GM10266 (cell line): ENCODE measurements at regions not wholly inside any gene's neighbourhood (a gene's known extent, or its start where the extent isn't known, plus 50 kb on each side); places are given as distances from the start of the nearest gene placed in this dataset.

Experiments
- DNase-seq: peaks from one replicate; pipeline ENCODE4 v3.0.0; 2012; ENCODE audit errors: extremely low spot score
- CTCF ChIP-seq: IDR thresholded peaks from 2 replicates; pipeline ENCODE4 v1.5.1; 2012; ENCODE audit warnings: mild to moderate bottlenecking, low read depth; ENCODE audit not compliant: control insufficient read depth, insufficient read depth; ENCODE audit errors: missing control alignments

DNA sequence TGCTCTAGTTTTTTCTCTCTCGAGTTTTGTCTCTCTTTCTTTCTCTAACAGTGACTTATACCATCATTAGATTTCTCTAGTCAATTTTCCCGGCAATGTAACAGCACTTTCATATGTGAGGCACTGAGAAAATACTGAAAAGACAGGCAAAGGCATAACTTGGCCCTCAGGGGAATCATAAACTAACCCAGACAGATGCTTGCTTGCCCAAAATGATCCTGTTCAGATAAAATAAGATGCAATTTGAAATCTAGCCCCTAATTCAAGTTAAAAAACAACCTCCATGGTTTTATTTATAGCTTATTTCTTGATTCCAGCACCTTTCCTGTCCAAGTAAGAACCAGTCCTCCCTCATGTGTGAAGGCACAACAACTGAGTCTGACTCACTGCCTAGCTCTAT lies 294.6 kb downstream of the GAS1 start:
- TF ChIP-seq CTCF, result no peak
- no peak for DNase-seq

- no peak for DNase-seq
- TF ChIP-seq CTCF, result no peak
Observed at GRCh38 chr9:86649913-86650312, 295.7 kb upstream of the TUT7 start.

DNA sequence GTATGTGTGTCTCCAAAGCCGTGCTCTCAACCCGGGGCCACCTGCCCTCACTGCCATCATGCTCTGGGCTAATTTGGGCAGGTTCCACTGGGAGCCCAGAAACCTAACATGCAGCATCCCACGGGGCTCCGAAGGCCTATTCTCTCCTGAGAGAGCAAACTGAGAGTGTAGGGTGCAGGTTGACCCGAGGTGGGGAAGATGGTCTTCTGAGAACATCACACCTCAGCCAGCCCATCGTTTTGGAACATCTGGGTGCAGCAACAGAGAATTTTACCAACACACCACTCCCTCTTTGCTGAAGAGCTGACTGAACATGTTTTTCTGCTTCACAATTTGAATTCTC lies 294.6 kb upstream of the TUT7 start:
- no peak for TF ChIP-seq CTCF
- DNase-seq, result no peak

DNA sequence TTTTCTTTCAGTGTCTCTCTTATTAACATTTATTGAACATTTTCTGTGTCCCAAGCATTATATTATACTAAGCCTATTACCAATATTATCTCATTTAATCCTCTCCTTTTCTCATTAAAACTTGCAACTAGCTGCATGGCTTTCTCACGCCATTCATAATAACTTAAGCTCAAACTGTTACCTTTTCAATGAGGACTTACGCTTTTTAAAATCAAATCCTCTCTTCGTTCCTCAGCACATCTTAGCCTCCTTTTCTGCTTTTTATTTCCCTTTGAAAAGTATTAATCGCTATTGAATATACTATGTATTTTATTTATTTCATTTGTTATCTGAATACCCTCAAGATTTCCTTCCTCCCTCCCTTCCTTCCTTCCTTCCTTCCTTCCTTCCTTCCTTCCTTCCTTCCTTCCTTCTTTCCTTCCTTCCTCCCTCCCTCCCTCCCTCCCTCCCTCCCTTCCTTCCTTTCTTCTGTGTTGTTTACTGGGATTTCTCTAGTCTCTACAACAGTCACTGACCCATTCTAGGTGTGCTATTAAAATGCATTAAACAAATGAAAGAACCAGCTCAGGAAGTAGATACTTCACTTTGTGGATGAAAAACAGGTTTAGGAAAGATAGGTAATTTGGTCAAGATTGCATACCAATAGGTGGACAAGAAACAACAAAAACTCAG lies 294.1 kb upstream of the TUT7 start:
- no peak for TF ChIP-seq CTCF
- DNase-seq, result no peak

- DNase-seq, result no peak
- no peak for TF ChIP-seq CTCF
Observed at GRCh38 chr9:86645303-86645702, 291.1 kb upstream of the TUT7 start.

DNA sequence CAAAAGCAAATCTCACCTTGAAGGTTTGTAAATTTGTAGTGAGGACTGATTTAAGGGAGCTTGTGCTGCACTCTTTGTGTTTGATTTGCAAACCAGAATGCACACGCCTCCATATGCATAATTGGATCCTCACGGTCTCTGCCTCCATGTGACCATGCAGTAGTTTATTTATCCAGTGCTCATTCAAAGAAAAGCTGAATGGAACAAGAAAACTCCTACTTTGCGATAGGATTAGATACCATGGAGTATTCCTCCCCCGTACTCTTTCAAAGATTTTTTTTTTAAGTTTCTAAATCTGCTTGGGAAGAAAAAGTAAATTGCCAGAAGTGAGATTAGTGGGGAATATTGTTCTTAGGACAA lies 290.4 kb upstream of the TUT7 start:
- DNase-seq, result no peak
- TF ChIP-seq CTCF, result no peak

DNA sequence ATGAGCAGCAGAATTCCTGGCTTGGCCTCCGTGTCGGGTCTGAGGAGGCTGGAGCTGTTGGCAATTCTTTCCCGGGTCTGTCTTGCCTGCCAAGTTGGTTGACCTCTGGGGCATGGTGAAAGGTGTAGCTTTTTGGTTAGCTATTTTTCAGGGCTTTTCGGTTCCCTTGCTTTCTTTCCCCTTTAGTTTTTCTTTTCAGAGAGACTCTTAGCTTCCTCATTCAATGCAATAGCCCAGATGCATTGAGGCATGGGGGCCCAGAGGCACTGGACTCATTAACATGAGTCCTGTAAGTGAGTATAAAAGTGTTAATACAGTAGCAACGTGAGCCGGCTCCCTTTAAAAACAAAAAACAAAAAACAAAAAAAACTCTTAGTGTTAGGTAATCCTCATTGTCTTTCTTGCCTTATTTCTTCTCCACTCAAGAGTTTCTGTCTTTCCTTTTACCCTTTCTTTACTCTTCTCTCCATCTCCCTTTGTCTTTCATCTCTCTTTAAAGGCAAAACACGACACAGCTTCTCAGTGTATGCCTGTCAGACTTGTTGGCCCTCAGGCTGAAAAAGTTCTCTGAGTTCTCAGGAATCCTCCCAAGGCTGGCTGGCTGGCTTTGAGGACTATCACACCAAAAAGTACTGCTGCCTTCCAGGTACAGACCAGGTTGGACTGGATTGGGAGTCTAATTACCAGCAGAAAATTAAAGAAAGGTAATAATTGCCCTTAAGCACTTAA lies 289.9 kb upstream of the TUT7 start:
- no peak for TF ChIP-seq CTCF
- DNase-seq, result no peak
